IMR-90 (cell line): ENCODE measurements at regions not wholly inside any gene's neighbourhood (a gene's known extent, or its start where the extent isn't known, plus 50 kb on each side); places are given as distances from the start of the nearest gene placed in this dataset.

Source experiments
- ATAC-seq: fragments of 200-7000 bp; cut with Tn5 transposase; 2 replicates; pipeline ENCODE4 v1.9.1; 2020; ENCODE audit warnings: low read depth, mild to moderate bottlenecking, moderate library complexity
- BruUV-seq: library from RNA; stranded (reverse); fragments of 400-500 nt; replicated peaks from 2 replicates; lab custom pipeline; 2021; lab: Mats Ljungman, UMichigan
- CTCF ChIA-PET: fragments of 300-600 bp; formaldehyde crosslinking; extraction: SDS; loops from one replicate; lab custom pipeline; 2021; ENCODE audit warnings: antibody characterized with exemption; lab: Yijun Ruan, JAX
- POLR2A ChIA-PET: fragments of 300-600 bp; sonication (Branson Sonifier 250); formaldehyde crosslinking; loops from one replicate; lab custom pipeline; 2022; ENCODE audit warnings: antibody characterized with exemption; ENCODE audit not compliant: unreplicated experiment; lab: Charles Lee
- DNase-seq: peaks from one replicate; pipeline ENCODE4 v3.0.0; 2013
- H2AFZ ChIP-seq: replicated peaks from 2 replicates; pipeline ENCODE3; 2013; ENCODE audit warnings: low read length, mild to moderate bottlenecking; ENCODE audit not compliant: poor library complexity
- H2AK5ac ChIP-seq: 2 replicates; pipeline ENCODE4 v1.6.1; 2013; ENCODE audit warnings: low read depth, low read length, inconsistent platforms
- H2AK9ac ChIP-seq: replicated peaks from 2 replicates; pipeline ENCODE3; 2013; ENCODE audit warnings: mild to moderate bottlenecking, low read depth, low read length, moderate library complexity; ENCODE audit not compliant: poor library complexity
- H2BK120ac ChIP-seq: 2 replicates; pipeline ENCODE4 v1.6.1; 2013; ENCODE audit warnings: low read depth, low read length, inconsistent platforms
- H2BK15ac ChIP-seq: 3 replicates; pipeline ENCODE4 v1.6.1; 2013; ENCODE audit warnings: low read depth, low read length, inconsistent platforms
- H2BK20ac ChIP-seq: 2 replicates; pipeline ENCODE4 v1.6.1; 2013; ENCODE audit warnings: low read depth, mild to moderate bottlenecking, inconsistent platforms, low read length, moderate library complexity
- H2BK5ac ChIP-seq: 2 replicates; pipeline ENCODE4 v1.6.1; 2013; ENCODE audit warnings: mild to moderate bottlenecking, low read depth, low read length, inconsistent platforms; ENCODE audit not compliant: poor library complexity, severe bottlenecking
- H3K14ac ChIP-seq: replicated peaks from 2 replicates; pipeline ENCODE4 v1.6.1; 2013; ENCODE audit warnings: low read depth, low read length, inconsistent platforms
- H3K18ac ChIP-seq: 2 replicates; pipeline ENCODE4 v1.6.1; 2013; ENCODE audit warnings: low read depth, low read length, control low read depth
- H3K23ac ChIP-seq: 2 replicates; pipeline ENCODE4 v1.6.1; 2013; ENCODE audit warnings: low read depth, low read length, inconsistent platforms
- H3K27ac ChIP-seq: 2 replicates; pipeline ENCODE4 v1.5.1; 2013; ENCODE audit warnings: mild to moderate bottlenecking, control low read depth, low read length; ENCODE audit not compliant: insufficient read depth
- H3K27me3 ChIP-seq: 2 replicates; pipeline ENCODE4 v1.6.1; 2013; ENCODE audit warnings: low read length; ENCODE audit not compliant: control insufficient read depth, insufficient read depth
- H3K36me3 ChIP-seq: 2 replicates; pipeline ENCODE4 v1.6.1; 2013; ENCODE audit warnings: low read length, mixed read lengths; ENCODE audit not compliant: control insufficient read depth, insufficient read depth
- H3K4ac ChIP-seq: 2 replicates; pipeline ENCODE4 v1.6.1; 2013; ENCODE audit warnings: low read depth, low read length, inconsistent platforms
- H3K4me1 ChIP-seq: 2 replicates; pipeline ENCODE4 v1.6.1; 2013; ENCODE audit warnings: low read length, mixed read lengths; ENCODE audit not compliant: control insufficient read depth, insufficient read depth
- H3K4me2 ChIP-seq: 2 replicates; pipeline ENCODE4 v1.6.1; 2013; ENCODE audit warnings: low read depth, mild to moderate bottlenecking, control low read depth, low read length, moderate library complexity
- H3K4me3 ChIP-seq: 2 replicates; pipeline ENCODE4 v1.5.1; 2013; ENCODE audit warnings: low read depth, mild to moderate bottlenecking, control low read depth, low read length, moderate library complexity; ENCODE audit not compliant: insufficient read depth
- H3K56ac ChIP-seq: 2 replicates; pipeline ENCODE4 v1.6.1; 2013; ENCODE audit warnings: low read length, inconsistent platforms; ENCODE audit not compliant: insufficient read depth; ENCODE audit errors: extremely low read depth
- H3K79me1 ChIP-seq, 2 experiments: 2 replicates each; pipeline ENCODE4 v1.6.1; 2013; ENCODE audit warnings: low read length in 2 of 2, inconsistent platforms in 1 of 2, low read depth in 1 of 2
- H3K9ac ChIP-seq: 2 replicates; pipeline ENCODE4 v1.6.1; 2013; ENCODE audit warnings: low read depth, low read length, control low read depth
- H3K9me1 ChIP-seq: 2 replicates; pipeline ENCODE4 v1.6.1; 2013; ENCODE audit warnings: low read length, inconsistent platforms; ENCODE audit not compliant: insufficient read depth
- H3K9me3 ChIP-seq: 2 replicates; pipeline ENCODE4 v1.6.1; 2013; ENCODE audit warnings: low read length; ENCODE audit not compliant: control insufficient read depth, insufficient read depth
- H4K20me1 ChIP-seq: 2 replicates; pipeline ENCODE4 v1.6.1; 2013; ENCODE audit warnings: low read length, inconsistent platforms; ENCODE audit not compliant: insufficient read depth
- H4K5ac ChIP-seq: 2 replicates; pipeline ENCODE4 v1.6.1; 2013; ENCODE audit warnings: mild to moderate bottlenecking, low read depth, low read length, control low read depth
- H4K8ac ChIP-seq, 2 experiments: 2 replicates each; pipeline ENCODE4 v1.6.1; 2013; ENCODE audit warnings: low read depth in 2 of 2, low read length in 2 of 2, control low read depth in 1 of 2, inconsistent platforms in 1 of 2
- H4K91ac ChIP-seq: 2 replicates; pipeline ENCODE4 v1.6.1; 2013; ENCODE audit warnings: low read depth, low read length, inconsistent platforms; ENCODE audit not compliant: insufficient read depth
- CTCF ChIP-seq: conservative IDR thresholded peaks from 2 replicates; pipeline ENCODE4 v1.5.1; 2012; ENCODE audit warnings: mild to moderate bottlenecking, low read depth, low read length, improper control_type of control experiment
- NFE2L2 ChIP-seq: fragments of 150-350 bp; IDR thresholded peaks from 2 replicates; pipeline ENCODE4 v1.6.1; 2016; ENCODE audit warnings: low read depth, mild to moderate bottlenecking, low read length
- RCOR1 ChIP-seq: IDR thresholded peaks from 2 replicates; pipeline ENCODE4 v1.6.1; 2012; ENCODE audit warnings: mild to moderate bottlenecking, low read length, improper control_type of control experiment; ENCODE audit not compliant: insufficient replicate concordance
- WGBS, 2 experiments: methylation state at CpG; one replicate each; pipeline versions ENCODE4 v1.1.5 to v1.1.7; 2013; ENCODE audit warnings: missing lambda C conversion rate in 2 of 2; ENCODE audit not compliant: insufficient read length in 1 of 2; ENCODE audit errors: extremely low coverage in 2 of 2; 5-methylcytosine and 5-hydroxymethylcytosine counted together
- dilution Hi-C: fragments of 300-500 bp; cut with HindIII; formaldehyde crosslinking; loops from one replicate; pipeline ENCODE4 v1.14.3; 2018; ENCODE audit warnings: low sequenced_read_pairs; ENCODE audit not compliant: unreplicated experiment
- in situ Hi-C: fragments of 300-500 bp; cut with MboI; formaldehyde crosslinking; loops from 3 replicates; pipeline ENCODE4 v1.14.3; 2019; ENCODE audit warnings: low sequenced_read_pairs, inconsistent platforms, mixed read lengths
- intact Hi-C: fragments of 100-400 bp; cut with micrococcal nuclease; formaldehyde crosslinking; loops from 2 replicates; pipeline ENCODE4 v1.10.0; 2022

DNA sequence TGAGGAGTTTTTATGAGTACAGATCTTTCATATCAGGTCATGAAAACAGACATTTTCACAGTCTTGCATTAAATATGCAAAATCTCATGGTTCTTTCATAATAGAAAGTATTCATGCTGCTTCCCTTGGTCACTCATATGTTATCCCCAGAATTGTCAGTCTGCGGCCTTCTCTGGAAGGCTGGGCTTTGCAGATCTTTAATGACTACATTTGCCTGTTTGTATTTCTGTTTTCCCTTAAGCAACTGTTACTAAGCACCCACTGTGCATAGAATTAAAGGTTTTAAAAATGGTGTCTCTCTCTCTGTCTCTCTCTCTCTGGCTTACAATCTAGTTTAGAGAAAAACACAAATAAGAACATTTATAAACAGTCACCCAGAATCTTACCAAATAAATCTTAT, 456.3 kb downstream of the RIT2 start:
- no peak overlapping the region for H3K4me3 ChIP-seq
- H4K8ac ChIP-seq: no peak overlapping the region
- H2AK5ac ChIP-seq: no peak overlapping the region
- H3K4ac ChIP-seq: no peak overlapping the region
- no peak overlapping the region for H4K91ac ChIP-seq
- no peak overlapping the region for H3K14ac ChIP-seq
- no peaks in the 10 kb centered on the region for H3K27me3 ChIP-seq
- H4K20me1 ChIP-seq: no peaks in the 10 kb centered on the region
- H3K9me3 ChIP-seq: no peaks in the 10 kb centered on the region
- no peak for DNase-seq
- no peak overlapping the region for H3K18ac ChIP-seq
- H2AK9ac ChIP-seq: no peak overlapping the region
- no peak for ATAC-seq
- no TSS peak for BruUV-seq
- TF ChIP-seq CTCF: no peak
- no peak for TF ChIP-seq NFE2L2
- no peak for TF ChIP-seq RCOR1
- H2BK5ac ChIP-seq: no peak overlapping the region
- H2BK20ac ChIP-seq: no peak overlapping the region
- no peak overlapping the region for H4K5ac ChIP-seq
- H2AFZ ChIP-seq: no peak overlapping the region
- H3K27ac ChIP-seq: no peak overlapping the region
- H2BK15ac ChIP-seq: no peak overlapping the region
- no peak overlapping the region for H3K9ac ChIP-seq
- no peaks in the 10 kb centered on the region for H3K79me1 ChIP-seq
- dilution Hi-C loops (no loop called here), in situ Hi-C loops (no loop called here), intact Hi-C loops (no loop called here)
- H3K56ac ChIP-seq: no peak overlapping the region
- WGBS, 2 experiments: no CpG with 5 or more reads among the region's 1 CpG
- H3K36me3 ChIP-seq: no peaks in the 10 kb centered on the region
- no peaks in the 10 kb centered on the region for H3K4me1 ChIP-seq
- no peak overlapping the region for H3K4me2 ChIP-seq
- H2BK120ac ChIP-seq: no peak overlapping the region
- ChIA-PET CTCF (no interaction called here), POLR2A (no interaction called here)
- H3K23ac ChIP-seq: no peak overlapping the region
- H3K9me1 ChIP-seq: no peaks in the 10 kb centered on the region
